AG04449 (cell line): ENCODE measurements at regions not wholly inside any gene's neighbourhood (a gene's known extent, or its start where the extent isn't known, plus 50 kb on each side); places are given as distances from the start of the nearest gene placed in this dataset.
"Not testable (repeated sequence)": the region's sequence is repeated elsewhere in the genome, so short reads cannot be mapped to it uniquely, and the experiment has no call there.

Experiments used
- CTCF ChIA-PET: fragments of 350-600 bp; formaldehyde crosslinking; extraction: SDS; loops from one replicate; lab custom pipeline; 2021; ENCODE audit warnings: antibody characterized with exemption; lab: Yijun Ruan, JAX
- POLR2A ChIA-PET: fragments of 400-600, 350-600 bp; formaldehyde crosslinking; extraction: SDS; loops from one replicate; lab custom pipeline; 2020; ENCODE audit warnings: antibody characterized with exemption, inconsistent platforms; lab: Yijun Ruan, JAX
- DNase-seq: peaks from one replicate; pipeline ENCODE4 v3.0.0-alpha.2; 2010; ENCODE audit warnings: low read depth, low spot score
- H3K4me3 ChIP-seq: 2 replicates; pipeline ENCODE4 v1.5.1; 2011; ENCODE audit warnings: low read depth, mild to moderate bottlenecking, control low read depth, low read length
- CTCF ChIP-seq: IDR thresholded peaks from one replicate; pipeline ENCODE4 v1.5.1; 2011; ENCODE audit warnings: mild to moderate bottlenecking, moderate library complexity, low read length, control low read depth, inconsistent platforms; ENCODE audit not compliant: insufficient read depth; ENCODE audit errors: missing control alignments

GRCh38 chr12:11486623-11487444 is 91.5 kb upstream of the PRB2 start:
- H3K4me3 ChIP-seq: no peak overlapping the region
- peak; percentile 81 for TF ChIP-seq CTCF
- CTCF ChIA-PET: interaction anchor here (0.6 to 8.8 kb wide), 20 partner anchors 10 to 787 kb away, joined by 3 to 152 read pairs (median 4); partner anchors contain the start of gene SMIM10L1
- POLR2A ChIA-PET: no interaction called here
- peak; percentile 40 for DNase-seq

DNA sequence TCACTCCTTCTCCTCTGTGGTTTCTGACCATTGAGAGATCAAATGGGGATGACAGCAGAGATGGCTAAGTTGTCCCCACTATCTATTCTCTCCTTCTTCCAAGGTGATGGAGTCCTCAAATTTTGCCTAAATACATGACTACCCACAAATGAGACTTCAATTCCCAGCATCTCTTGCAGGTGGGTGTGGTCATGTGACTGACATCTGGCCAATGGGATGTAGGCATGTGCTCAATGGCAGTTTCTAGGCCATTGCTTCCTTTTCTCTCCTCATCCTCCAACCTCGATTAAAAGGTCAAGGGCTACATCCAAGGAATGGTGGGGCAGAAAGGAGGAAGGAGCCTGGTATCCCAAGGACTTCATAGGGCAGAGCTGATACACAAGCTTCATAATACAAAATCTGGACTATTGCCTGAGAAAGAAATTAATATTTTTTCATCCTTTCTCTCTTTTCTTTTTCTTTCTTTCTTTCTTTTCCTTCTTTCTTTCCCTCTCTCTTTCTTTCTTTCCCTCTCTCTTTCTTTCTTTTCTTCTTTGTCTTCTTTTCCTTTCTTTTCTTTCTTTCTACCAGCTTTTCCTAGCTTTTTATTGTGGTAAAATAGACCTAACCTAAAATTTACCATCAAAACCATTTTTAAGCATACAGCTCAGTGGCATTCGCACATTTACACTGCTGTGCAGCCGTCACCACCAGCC is 100.9 kb upstream of the PRB2 start:
- no peak for DNase-seq
- H3K4me3 ChIP-seq: no peak overlapping the region
- no peak for TF ChIP-seq CTCF
- CTCF ChIA-PET: interaction anchor here (1.1 to 1.5 kb wide), 3 partner anchors 9 to 13 kb away, joined by 3 to 11 read pairs (median 3); no protein-coding TSS in a partner anchor
- POLR2A ChIA-PET: no interaction called here

GRCh38 chr12:11497438-11497837 is 102.1 kb upstream of the PRB2 start:
- no peak overlapping the region for H3K4me3 ChIP-seq
- CTCF ChIA-PET: interaction anchor here (1.1 to 1.5 kb wide), 2 partner anchors 10 to 14 kb away, joined by 3 to 11 read pairs; no protein-coding TSS in a partner anchor
- no peak for TF ChIP-seq CTCF

GRCh38 chr12:11497995-11498394 is 102.6 kb upstream of the PRB2 start:
- no peak for TF ChIP-seq CTCF
- DNase-seq: no peak
- no peak overlapping the region for H3K4me3 ChIP-seq
- ChIA-PET CTCF (interaction anchor here (1.5 kb wide), 1 partner anchor 11 kb away, joined by 11 read pairs; no protein-coding TSS in a partner anchor), POLR2A (no interaction called here)

More at GRCh38 chr12:11497438-11497837, 102.1 kb upstream of the PRB2 start:
- no peak for DNase-seq
- POLR2A ChIA-PET: no interaction called here

GRCh38 chr12:11498574-11498973 is 103.2 kb upstream of the PRB2 start:
- POLR2A ChIA-PET, H3K4me3 ChIP-seq, DNase-seq: not testable (repeated sequence)
- peak; percentile 11 for TF ChIP-seq CTCF
- CTCF ChIA-PET: interaction anchor here (4.0 kb wide), 1 partner anchor 11 kb away, joined by 17 read pairs; no protein-coding TSS in a partner anchor

DNA sequence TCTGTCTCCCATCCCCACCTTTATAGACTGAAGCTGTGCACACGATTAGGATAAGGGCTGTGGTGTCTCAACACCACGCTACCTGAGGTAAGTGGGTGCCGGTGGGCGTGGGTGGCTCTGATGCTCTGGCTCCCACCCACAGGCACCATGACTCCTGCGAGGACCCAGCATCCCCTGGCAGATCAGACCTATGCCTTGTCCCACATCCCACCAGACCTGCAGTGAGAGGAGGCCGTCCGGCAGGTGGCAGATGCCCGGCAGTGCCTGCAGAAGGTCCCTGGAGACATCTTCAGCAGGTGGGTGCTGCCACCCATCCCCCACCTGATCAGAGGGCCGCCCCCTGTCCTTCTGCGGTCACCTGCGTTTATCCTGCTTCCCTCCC is 104.4 kb upstream of the PRB2 start:
- CTCF ChIA-PET: interaction anchor here (1.1 to 4.0 kb wide), 2 partner anchors 12 to 729 kb away, joined by 3 to 17 read pairs; no protein-coding TSS in a partner anchor
- TF ChIP-seq CTCF: no peak
- no peak for DNase-seq
- POLR2A ChIA-PET: no interaction called here
- H3K4me3 ChIP-seq: no peak overlapping the region
